Fibroblast of gingiva (primary cell): ENCODE measurements at regions not wholly inside any gene's neighbourhood (a gene's known extent, or its start where the extent isn't known, plus 50 kb on each side); places are given as distances from the start of the nearest gene placed in this dataset.
"Not testable (repeated sequence)": the region's sequence is repeated elsewhere in the genome, so short reads cannot be mapped to it uniquely, and the experiment has no call there.

Source experiments
- DNase-seq: peaks from one replicate; pipeline ENCODE4 v3.0.0-alpha.2; 2011; ENCODE audit warnings: low read depth

DNA sequence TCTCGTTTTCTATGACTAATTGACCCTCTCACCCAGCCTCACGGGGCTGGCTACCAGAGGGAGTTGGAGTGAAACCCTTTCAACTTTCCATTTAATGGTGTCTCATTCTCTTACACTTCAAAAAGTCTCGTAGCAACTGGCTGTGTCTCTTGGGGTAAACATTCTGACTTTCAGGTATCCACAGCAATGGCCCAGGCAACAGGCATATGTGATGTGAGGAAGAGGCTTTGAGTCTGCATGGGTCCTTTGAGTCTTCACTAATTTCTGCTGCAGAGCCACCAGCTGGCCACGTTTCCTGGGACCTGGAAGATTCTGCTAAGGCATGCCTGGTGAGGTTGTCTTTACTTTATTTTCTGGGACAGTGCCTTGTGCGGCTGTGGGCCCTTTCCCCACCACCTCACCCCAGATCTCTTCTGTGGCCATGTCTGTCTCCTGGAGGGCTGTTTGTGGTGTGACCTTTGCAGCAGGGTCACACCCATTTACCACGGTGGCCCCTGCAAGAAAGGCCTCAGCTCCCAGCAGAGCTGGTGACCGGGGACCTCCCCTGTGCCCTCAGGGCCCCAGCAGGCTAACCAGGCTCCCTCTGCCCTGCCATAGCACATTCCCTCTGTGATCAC is 112.5 kb upstream of the FRG1 start:
- no peak for DNase-seq

GRCh38 chr4:189832528-189832927 is 108.1 kb upstream of the FRG1 start:
- DNase-seq, result no peak

GRCh38 chr4:189834616-189835015 is 106.1 kb upstream of the FRG1 start:
- DNase-seq, result no peak

DNA sequence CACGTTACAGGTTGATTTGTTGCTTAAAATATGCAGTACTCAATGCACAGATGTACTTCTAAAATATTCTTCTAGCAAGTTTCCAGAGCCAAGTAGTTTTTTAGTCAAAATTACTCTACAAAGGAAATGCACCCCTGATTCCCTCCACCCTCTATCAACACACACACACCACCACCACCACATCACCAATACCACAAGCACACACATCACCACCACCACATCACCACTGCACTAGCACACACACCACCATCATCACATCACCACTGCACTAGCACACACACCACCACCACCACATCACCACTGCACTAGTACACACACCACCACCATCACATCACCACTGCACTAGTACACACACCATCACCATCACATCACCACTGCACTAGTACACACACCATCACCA is 105.2 kb upstream of the FRG1 start:
- no peak for DNase-seq

DNA sequence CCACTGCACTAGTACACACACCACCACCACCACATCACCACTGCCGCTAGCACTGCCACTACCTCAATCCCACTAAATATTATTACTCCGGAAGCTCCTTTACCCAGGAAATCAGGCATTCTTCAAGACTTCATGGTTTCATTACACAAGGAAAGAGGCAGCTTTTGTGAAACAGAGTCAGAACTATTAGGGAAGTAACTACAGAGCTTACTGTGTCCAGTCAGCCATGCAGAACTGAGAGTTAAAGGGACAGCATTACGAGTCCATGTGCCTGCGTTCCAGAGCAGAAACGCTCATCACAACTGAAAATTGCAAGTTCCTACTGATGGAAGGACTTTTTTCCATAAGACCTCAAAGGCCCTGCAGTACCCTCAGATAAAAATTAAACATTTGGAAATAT is 103.2 kb upstream of the FRG1 start:
- no peak for DNase-seq

DNA sequence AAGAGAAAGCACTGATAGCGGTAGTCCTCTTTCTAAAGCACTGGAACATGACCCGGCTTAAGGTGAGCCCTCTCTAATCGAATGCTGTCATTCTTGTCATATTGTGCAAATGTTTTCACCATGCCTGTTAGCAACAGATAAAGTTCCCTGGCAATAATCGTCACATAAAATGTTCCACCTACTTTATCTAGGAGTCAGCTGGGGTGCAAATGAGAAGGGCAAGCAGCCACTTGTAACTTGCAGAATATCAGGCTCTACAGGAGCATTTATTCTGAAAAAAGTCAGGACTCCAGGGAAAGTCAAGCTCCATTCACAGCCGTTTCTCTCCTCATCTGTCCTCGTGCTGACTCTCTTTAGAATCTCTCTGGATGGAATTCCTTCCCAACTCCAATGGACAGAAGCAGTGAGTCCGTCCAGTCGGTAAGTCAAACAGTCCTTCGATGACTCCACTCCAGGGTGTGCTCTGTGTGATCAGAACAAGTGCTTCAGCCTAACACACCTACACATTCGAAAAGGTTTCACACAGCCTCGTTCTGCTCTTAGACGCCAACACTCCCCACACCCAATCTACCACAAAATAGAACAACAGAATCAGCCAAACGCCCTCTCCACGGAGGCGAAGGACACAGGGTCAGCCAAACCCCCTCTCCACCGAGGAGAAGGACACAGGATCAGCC is 101.7 kb upstream of the FRG1 start:
- DNase-seq, result no peak

GRCh38 chr4:189840356-189840755 is 100.3 kb upstream of the FRG1 start:
- DNase-seq, result no peak

DNA sequence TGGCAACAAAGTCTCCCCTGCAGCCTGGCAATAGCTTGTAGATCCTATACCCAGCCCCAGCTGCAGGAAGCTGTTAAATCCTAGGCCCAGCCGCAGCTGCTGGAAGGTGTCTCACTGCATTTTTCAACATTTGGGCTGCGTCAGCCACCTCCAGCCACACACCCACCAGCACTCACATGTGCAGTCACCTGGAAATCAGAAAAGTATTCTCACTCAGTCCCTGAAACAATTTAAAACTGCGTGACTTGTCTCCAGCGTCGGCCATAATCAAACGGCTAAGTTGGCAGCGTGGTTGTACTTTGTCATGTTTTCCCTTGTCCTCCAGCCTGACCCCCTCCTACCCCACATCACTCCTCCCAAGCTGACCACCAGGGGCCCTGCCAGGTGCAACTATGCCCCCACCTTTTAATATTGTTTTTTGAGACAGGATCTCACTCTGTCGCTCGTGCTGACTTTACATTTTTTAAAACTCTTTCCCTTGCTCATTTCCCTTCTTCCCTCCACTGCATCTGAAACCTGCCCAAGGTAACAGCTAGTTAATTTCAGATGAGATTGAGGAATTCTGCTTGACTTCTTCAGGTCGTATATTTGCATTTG is 97.2 kb upstream of the FRG1 start:
- DNase-seq, result no peak

DNA sequence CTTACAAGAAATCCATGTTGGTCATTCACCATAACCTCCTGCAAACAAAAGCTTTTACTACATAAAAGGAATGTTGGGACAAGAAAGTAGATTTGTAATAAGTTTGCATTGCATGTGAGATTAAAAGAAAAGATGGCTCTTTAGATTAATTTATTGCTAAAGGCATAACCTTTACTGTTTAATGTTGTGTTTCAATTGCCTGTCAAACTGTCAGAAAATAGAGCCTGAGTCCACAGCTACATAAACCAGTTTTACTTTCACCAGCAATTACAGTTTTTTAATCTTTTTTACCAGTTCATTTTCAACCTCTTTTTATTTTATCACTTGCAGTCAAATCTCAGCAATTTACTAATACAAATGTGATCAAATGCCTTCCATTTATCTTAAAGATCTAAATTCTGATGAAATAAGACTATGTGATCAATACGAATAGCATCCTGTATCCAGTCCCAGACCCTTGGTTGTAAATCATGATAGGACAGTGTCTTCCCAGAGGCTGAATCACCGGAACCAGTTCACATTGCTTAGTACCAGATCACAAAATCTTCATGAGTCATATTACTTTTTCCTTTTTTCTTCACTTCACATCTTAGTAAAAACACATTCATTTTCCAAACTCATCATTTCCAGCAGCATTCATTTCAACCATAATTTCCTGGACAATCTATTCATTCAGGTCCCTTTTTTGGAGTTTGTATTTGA is 95.4 kb upstream of the FRG1 start:
- no peak for DNase-seq

DNA sequence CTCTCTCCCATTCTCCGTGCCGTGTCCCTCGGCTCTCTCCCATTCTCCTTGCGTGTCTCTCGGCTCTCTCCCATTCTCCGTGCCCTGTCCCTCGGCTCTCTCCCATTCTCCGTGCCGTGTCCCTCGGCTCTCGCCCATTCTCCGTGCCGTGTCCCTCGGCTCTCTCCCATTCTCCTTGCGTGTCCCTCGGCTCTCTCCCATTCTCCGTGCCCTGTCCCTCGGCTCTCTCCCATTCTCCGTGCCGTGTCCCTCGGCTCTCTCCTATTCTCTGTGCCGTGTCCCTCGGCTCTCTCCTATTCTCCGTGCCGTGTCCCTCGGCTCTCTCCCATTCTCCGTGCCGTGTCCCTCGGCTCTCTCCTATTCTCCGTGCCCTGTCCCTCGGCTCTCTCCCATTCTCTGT is 94.6 kb upstream of the FRG1 start:
- DNase-seq, result not testable (repeated sequence)

DNA sequence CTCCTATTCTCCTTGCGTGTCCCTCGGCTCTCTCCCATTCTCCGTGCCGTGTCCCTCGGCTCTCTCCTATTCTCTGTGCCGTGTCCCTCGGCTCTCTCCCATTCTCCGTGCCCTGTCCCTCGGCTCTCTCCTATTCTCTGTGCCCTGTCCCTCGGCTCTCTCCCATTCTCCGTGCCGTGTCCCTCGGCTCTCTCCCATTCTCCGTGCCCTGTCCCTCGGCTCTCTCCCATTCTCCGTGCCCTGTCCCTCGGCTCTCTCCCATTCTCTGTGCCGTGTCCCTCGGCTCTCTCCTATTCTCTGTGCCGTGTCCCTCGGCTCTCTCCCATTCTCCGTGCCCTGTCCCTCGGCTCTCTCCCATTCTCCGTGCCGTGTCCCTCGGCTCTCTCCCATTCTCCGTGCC is 94.1 kb upstream of the FRG1 start:
- DNase-seq, result not testable (repeated sequence)

GRCh38 chr4:189848672-189849071 is 92.0 kb upstream of the FRG1 start:
- not testable (repeated sequence) for DNase-seq

DNA sequence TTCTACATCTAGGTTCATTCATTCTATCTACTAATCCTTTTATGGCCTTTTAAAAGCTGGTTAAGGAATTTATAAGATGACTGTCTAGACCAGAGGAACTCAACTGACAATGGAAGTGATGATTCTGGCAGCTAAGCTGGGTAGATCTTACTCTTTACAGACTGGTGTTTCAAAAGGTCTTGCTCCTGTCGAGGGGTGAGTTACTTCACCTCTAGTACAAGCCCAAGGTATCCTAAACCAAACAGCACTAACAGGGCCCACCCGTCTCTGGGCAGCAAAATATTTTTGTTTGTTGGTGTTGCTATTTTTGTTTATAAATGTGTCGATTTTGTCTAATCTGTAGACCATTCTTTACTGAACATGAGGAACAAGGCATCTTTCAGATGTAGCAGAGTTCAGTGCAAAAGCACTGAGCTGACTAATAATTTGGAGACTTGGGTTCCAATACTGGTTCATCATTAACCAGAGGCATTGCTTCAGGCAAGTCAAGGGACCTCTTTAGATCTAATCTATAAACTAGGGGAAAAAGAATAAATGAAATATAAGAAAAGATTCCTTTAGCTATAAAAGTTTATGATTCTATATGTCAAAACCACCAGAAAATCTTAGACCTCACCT is 90.3 kb upstream of the FRG1 start:
- DNase-seq, result no peak

DNA sequence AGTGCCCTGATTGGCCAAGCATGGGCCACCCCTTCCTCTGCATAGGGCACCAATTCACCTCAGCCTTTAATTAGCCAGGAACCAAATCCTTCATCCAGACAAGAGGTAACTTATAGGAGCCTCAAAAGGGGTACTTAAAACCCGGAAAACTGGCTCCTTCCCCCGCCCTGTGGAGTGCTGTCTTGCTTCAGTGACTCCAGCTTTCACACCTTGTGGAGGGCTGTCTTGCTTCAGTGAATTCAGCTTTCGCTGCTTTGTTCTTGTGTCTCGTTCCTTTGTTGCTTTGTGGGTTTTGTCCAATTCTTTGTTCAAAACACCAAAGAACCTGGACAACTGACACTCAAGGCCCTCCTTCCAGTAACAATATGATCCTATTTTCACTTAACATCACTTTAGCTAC is 82.2 kb upstream of the FRG1 start:
- no peak for DNase-seq

- no peak for DNase-seq
These were observed 79.6 kb upstream of the FRG1 start for GRCh38 chr4:189861101-189861500.

- DNase-seq, result no peak
These were observed 71.4 kb upstream of the FRG1 start for GRCh38 chr4:189869236-189869635.

- no peak for DNase-seq
These were observed 70.0 kb upstream of the FRG1 start for GRCh38 chr4:189870511-189871234.

DNA sequence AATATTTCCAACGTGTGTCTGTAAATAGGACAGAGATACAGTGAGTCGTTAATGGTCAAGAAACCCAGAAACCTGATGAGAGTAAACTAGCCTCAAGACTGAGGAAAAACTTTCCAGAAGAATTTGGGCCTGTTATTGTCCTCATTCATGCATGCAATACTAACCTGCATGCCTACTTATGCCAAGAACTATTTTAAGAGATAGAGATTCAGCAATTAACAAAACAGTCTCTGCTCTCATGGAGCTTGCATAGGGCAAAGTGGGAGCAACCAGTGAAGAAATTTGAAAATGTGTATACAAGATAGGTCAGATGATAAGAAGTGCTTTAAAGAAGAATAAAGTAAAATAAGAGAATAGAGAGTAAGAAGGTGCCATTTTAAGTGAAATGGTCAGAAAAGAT is 66.1 kb upstream of the FRG1 start:
- DNase-seq, result no peak

- DNase-seq, result not testable (repeated sequence)
These were observed 59.5 kb upstream of the FRG1 start for GRCh38 chr4:189881190-189881589.

DNA sequence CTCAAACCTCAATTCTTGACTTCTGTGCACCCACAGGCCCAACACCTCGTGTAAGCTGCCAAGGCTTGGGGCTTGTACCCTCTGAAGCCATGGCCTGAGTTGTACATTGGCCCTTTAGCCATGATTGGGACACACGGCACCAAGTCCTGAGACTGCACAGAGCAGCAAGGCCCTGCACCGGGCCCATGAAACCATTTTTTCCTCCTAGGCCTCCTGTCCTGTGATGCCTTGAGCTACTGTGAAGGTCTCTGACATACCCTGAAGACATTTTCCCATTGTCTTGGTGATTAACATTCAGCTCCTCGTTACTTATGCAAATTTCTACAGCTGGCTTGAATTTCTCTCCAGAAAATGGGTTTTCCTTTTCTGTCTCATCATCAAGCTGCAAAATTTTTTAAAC is 52.3 kb upstream of the FRG1 start:
- not testable (repeated sequence) for DNase-seq
